GM19455 (cell line): ENCODE measurements at regions not wholly inside any gene's neighbourhood (a gene's known extent, or its start where the extent isn't known, plus 50 kb on each side); places are given as distances from the start of the nearest gene placed in this dataset.

Source experiments
- ATAC-seq: cut with Tn5 transposase; IDR thresholded peaks from one replicate; pipeline ENCODE4 v1.9.1; 2021; ENCODE audit not compliant: unreplicated experiment

DNA sequence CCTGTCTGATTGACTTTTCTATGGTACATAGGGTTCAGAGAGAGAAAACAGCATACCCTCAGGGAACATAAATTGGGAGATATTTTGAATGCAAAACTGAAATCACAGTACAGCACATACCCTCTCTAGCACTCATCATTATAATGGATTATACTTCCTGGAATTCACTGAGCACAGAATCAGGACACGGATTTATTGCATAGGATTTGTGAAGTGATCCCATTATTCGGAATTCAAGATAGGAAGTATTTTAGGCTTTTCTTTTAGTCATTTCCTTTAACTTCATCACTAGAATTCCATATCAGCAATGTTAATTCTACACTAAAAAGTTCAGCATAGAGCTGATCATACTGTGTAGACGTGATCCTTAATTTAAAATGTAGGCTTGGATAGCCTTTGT is 407.0 kb downstream of the PID1 start:
- no peak for ATAC-seq

GRCh38 chr2:228860601-228861285 is 410.3 kb downstream of the PID1 start:
- no peak for ATAC-seq

GRCh38 chr2:228853151-228853550 is 417.9 kb downstream of the PID1 start:
- no peak for ATAC-seq

GRCh38 chr2:228848638-228849037 is 422.4 kb downstream of the PID1 start:
- ATAC-seq = no peak

- ATAC-seq = no peak
Measured at GRCh38 chr2:228847684-228848083, 423.4 kb downstream of the PID1 start.

DNA sequence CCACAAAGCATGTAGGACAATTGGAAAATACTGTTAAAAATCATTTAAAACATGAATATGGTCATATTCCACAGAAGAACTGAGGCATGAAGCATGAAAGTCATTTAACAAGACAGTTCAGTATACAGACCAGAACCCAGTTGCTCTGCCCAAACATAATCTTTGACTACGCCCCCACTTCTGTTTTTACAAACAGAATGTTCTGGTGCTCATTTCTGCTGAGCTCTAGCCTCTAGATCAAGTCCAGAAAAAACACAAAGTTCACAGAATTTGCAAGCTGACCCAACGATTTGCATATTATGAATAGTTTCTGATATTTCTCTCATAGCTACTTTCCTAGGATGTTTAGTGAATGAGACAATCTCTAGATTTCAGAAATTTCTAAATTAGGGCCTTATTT is 424.9 kb downstream of the PID1 start:
- no peak for ATAC-seq

DNA sequence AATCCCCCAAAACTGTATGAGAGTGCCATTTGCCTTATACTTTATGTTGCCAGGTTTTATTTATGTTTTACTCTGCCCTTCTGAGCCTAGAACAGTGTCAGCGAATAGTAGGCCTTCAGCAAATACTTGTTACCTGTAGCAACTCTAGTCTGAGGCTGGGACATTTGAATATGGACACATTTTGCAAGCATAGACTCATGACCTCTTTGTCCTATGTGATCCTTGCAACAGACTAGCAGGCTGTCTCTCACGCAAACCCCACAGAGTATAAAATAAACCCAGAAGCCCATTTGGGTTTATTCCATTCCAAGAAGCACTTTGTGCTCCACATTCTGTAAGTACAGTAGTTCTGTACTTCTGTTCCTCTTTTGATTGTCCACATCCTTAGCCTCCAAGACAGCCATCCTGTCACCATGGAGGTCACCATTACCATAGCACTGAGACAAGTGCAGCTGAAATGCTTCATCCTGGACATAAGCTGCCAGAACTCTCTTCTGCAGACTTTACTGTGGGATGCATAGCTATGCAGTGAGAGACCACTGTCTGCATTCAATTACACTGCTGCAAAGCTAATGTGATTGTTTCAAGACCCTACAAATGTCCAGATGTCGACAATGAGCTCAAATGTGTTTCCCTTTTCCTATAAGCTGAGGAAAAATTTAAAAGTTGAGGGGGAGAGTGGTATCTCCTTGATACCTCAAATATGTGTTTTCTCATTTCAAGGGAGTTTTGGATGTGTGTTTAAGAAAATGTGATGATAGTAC is 425.7 kb downstream of the PID1 start:
- no peak for ATAC-seq

GRCh38 chr2:228841877-228842276 is 429.2 kb downstream of the PID1 start:
- ATAC-seq = no peak

- ATAC-seq = no peak
Measured at GRCh38 chr2:228841475-228841874, 429.6 kb downstream of the PID1 start.

GRCh38 chr2:228840743-228841114 is 430.4 kb downstream of the PID1 start:
- no peak for ATAC-seq

- ATAC-seq = no peak
Measured at GRCh38 chr2:228840113-228840742, 430.9 kb downstream of the PID1 start.

DNA sequence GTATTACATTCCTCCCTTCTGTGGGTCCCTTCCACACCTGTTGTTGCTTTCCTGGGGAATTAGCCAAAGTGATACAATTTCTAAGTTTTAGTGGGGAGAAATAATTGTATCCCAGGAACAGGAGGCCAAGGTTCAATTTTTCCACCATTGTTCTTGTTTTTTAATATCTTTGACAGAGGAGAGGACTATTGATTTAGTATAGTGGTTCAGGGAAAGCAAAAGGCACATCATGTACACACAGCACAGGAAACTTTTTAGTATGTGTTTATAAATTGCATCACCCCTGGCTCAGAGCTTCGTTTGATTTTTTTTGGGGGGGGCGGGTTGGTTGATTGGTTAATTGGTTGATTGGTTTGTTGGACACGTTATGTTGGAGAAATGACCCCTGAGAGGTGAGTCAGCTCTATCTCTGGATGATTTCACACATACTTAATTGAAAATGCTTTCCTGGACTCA is 431.6 kb downstream of the PID1 start:
- no peak for ATAC-seq

DNA sequence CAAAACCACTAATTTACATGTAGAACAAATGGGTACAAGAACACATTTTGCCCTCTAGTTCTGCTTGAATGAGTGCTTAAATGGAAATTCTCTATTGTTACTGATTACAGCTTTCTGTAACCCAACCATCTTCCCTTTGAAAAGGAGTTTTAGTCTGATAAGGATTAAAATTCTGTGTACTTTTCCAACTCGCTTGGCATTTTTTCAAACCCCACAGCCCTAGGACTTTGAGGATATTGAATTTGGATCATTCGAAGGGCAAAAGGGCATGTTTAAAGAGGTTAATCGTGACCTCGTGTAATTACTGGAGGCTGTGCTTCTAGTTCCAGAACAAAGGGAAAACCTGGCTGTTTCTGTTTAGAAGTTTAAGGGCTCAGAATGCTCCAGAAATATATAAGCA is 432.3 kb downstream of the PID1 start:
- ATAC-seq = no peak

GRCh38 chr2:228828397-228828796 is 442.7 kb downstream of the PID1 start:
- ATAC-seq = no peak

- no peak for ATAC-seq
Measured at GRCh38 chr2:228827056-228827700, 443.9 kb downstream of the PID1 start.

DNA sequence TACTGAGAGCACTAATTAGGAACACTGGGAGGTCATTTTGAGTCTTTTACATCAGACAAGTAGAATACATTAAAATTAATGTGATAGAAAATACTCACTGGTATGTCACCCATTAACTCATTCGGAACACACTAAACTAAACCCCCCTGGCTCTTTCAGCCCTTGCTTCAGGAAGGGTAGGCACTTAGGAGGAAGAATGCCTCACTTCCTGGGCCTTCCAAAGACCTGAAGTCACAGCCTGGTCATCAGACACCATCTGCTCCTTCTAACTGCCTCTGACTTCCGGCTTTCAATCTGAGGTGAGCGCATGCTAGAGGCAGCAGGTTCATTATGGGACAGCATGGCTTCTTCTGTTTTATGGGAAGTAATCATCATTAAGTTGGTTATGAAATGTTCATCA is 451.4 kb downstream of the PID1 start:
- no peak for ATAC-seq

- no peak for ATAC-seq
Measured at GRCh38 chr2:228802181-228803071, 468.7 kb downstream of the PID1 start.

DNA sequence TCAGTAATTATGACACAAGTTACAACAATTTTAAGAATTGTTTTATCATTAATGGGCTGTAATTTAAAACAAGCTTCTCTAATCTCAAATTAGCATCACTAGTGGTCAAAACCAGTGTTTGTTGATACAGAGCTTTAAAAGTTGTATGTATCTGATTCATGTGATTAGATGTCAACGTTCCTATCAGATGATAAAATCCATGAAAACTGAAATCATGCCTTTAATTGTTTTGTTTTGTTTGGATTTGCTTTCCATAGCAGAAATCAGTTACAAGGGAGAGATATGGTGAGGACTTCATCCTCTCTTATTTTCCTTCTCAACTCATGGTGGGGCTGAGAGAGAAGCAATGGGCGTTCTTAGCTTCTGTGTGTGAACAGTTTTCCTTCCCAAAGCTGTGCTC is 469.6 kb downstream of the PID1 start:
- no peak for ATAC-seq

DNA sequence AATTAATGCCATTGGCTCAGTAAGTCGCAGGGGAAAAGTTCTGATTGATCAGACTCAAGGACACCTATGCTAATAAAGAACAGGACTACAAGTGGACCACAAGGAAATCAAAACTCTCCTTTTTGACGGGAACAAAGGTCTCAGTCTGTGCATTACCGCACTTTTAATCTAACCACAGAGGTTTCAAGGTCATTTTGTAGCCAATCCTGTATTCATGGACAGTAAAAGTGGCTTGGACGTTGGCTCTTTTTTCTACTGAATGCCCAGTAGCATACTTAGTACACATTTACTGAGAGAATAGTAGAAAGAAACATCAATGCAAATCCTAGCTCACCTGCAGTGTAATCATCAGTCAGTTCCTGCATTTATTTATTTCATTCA is 471.9 kb downstream of the PID1 start:
- no peak for ATAC-seq

DNA sequence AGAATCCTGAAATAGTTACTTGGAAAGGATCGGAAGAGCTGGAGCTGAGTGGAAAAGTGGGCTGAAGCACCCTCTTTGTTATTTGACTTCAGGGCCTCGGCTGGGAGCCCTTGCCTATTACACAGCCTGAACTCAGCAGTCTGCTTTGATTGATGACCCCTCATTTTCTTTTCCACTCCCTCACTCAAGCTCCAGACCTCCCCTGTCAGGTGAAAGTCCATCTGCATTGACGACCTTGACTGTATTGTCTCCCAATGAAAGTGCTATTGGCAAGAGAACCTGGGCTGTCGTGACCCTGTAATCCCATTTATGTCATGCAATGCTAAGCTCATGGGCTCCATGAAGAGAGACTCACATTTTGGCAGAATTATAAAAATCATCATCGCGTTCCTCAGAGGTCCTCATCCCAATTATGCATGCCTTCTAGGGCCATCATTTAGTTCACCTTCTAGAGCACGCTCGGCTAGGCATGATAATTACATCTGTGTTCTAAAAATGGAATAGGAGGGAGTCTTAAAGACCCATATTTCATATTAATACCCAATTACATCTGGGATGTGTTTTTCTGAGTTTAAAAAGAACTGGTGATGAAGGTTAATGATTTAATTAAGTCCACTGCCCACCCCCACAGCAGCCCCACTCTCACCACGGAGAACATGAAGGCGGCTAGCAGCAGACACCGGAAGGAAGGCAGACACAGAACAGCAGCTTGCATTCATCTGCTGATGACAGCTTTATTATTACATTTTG is 472.5 kb downstream of the PID1 start:
- no peak for ATAC-seq
